GM18499 (cell line): ENCODE measurements at regions not wholly inside any gene's neighbourhood (a gene's known extent, or its start where the extent isn't known, plus 50 kb on each side); places are given as distances from the start of the nearest gene placed in this dataset.

Experiments used
- ATAC-seq: cut with Tn5 transposase; IDR thresholded peaks from one replicate; pipeline ENCODE4 v1.9.1; 2021; ENCODE audit warnings: moderate number of reproducible peaks; ENCODE audit not compliant: insufficient read depth, unreplicated experiment

GRCh38 chr2:38509947-38510326, 92.8 kb downstream of the HNRNPLL start:
- no peak for ATAC-seq

- ATAC-seq = no peak
These were observed 93.3 kb downstream of the HNRNPLL start for GRCh38 chr2:38509314-38509946.

GRCh38 chr2:38508311-38509039, 94.3 kb downstream of the HNRNPLL start:
- ATAC-seq = no peak

- ATAC-seq = no peak
These were observed 95.0 kb downstream of the HNRNPLL start for GRCh38 chr2:38507712-38508111.

- no peak for ATAC-seq
These were observed 96.9 kb downstream of the HNRNPLL start for GRCh38 chr2:38505779-38506178.

- ATAC-seq = no peak
These were observed 98.6 kb downstream of the HNRNPLL start for GRCh38 chr2:38504169-38504568.

GRCh38 chr2:38502107-38502506, 100.6 kb downstream of the HNRNPLL start:
- no peak for ATAC-seq

- ATAC-seq = no peak
These were observed 102.5 kb downstream of the HNRNPLL start for GRCh38 chr2:38500283-38500634.

- no peak for ATAC-seq
These were observed 103.0 kb downstream of the HNRNPLL start for GRCh38 chr2:38499548-38500282.

DNA sequence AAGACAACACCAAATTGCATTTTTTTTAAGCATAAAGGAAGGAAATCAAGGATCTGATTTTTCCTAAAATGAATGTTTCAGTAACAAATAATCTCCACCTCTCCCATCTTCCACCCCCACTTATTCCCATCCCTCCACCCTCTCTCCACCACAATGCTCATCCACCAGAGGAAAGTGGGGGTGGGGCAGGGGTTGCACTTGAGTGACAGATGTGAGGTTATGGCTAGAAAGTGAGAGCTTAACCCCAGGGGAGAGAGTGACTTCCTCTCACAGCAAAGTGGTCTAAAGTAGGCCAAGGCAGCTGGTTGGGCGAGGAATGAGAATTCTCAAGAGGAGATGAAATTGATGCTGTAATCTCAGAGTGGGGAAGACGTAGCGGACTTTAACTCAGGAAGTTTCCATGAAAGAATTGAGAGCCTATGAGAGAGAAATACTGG, 104.7 kb downstream of the HNRNPLL start:
- no peak for ATAC-seq

GRCh38 chr2:38497670-38498037, 105.1 kb downstream of the HNRNPLL start:
- ATAC-seq = no peak

GRCh38 chr2:38496927-38497669, 105.6 kb downstream of the HNRNPLL start:
- no peak for ATAC-seq

DNA sequence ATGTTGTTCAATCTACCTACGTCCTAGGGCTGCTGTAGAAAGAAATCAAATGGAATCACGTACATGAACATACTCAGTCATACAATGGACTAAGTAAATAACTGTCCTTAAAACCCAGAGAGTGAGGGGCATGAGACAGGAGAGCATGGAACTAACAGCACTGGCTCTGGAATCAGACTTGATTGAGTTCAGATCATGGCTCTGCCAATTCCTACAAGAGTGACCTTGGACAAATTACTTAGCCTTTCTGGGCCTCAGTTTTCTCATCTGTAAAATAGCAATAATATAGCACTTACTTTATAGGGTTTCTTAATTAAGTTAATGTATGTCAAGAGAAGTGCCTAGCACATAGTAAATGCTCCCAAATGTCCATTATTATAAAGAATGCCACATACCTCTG, 106.8 kb downstream of the HNRNPLL start:
- no peak for ATAC-seq

- ATAC-seq = no peak
These were observed 108.3 kb downstream of the HNRNPLL start for GRCh38 chr2:38494394-38494793.

- ATAC-seq = no peak
These were observed 110.6 kb downstream of the HNRNPLL start for GRCh38 chr2:38492042-38492615.

GRCh38 chr2:38491436-38491835, 111.3 kb downstream of the HNRNPLL start:
- no peak for ATAC-seq

DNA sequence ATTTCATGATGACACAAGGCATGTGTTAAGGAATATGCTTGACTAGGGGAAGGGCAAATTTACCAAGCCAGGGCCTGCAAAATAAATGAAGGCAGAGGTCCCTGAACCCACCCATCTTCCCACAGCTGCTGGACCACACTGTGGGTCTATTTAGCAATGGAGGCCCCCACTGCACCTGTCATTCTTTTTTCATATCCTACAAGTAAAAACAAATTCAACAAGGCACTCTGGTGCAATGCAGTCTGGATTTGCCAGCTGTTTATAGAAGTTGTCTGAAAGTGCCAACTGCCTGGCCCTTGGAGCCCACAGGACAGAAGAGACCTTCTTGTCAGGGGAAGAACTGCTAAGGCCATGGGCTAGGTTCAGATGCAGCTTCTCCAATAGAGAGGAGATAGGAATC, 112.8 kb upstream of the ATL2 start:
- ATAC-seq = no peak

- no peak for ATAC-seq
These were observed 110.8 kb upstream of the ATL2 start for GRCh38 chr2:38487852-38488251.

- no peak for ATAC-seq
These were observed 109.3 kb upstream of the ATL2 start for GRCh38 chr2:38486213-38487026.

DNA sequence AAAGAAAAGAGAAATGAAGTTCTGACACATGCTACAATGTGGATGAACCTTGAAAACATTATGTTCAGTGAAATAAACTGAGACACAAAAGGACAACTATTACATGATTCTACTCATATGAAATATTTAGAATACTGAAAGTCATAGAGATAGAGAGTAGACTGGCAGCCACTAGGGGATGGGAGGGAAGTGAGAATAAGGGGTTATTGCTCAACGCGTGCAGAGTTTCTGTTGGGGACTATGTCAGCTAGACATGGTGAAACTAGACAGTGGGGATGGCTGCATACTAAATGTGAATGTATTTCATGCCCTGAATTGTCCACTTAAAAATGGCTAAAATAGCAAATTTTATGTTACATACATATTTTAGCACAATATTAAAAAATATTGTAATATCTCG, 108.7 kb upstream of the ATL2 start:
- peak; percentile 94 for ATAC-seq
